OCI-LY7 (cell line): ENCODE measurements at regions not wholly inside any gene's neighbourhood (a gene's known extent, or its start where the extent isn't known, plus 50 kb on each side); places are given as distances from the start of the nearest gene placed in this dataset.

Experiments used
- EZH2phosphoT487 ChIP-seq: fragments of 200-600 bp; sonication (generic); IDR thresholded peaks from 2 replicates; pipeline ENCODE4 v1.6.1; 2018; ENCODE audit warnings: low read depth, borderline replicate concordance, mild to moderate bottlenecking, mixed run types, antibody characterized with exemption, low read length, moderate library complexity, mixed read lengths
- TF ChIP-seq, protein P1 (sequence below): fragments of 200-600 bp; sonication (generic); conservative IDR thresholded peaks from 2 replicates; pipeline ENCODE4 v1.5.1; 2014; ENCODE audit warnings: mild to moderate bottlenecking, antibody characterized with exemption, low read length, moderate library complexity, mixed read lengths

DNA sequence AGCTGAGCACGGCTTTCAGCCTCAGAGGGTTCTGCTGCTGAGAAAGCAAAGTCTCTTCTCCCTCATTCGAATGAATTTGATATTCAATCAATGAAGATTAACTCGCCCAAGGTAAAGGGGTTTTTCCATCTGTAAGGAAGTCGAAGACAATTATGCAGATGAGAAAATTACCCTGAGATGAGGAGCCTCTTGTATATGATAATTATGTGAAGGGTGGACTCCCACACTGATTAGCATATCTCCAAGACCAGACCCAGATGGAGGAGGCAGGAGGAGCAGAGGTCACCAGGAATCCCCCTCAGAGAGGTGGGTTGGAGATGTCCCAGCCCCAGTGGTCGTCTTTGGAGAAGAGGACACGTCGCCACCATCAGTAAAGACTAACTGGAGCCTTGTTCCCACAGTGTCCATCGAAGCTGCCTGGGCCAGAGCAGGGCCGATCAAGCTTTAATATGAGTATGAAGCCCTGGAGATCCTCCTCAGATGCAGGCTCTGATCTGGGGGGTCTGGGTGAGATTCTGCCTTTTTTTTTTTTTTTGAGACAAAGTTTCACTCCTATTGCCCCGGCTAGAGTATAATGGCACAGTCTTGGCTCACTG lies 61.5 kb upstream of the LHX1 start:
- TF ChIP-seq, protein P1, sequence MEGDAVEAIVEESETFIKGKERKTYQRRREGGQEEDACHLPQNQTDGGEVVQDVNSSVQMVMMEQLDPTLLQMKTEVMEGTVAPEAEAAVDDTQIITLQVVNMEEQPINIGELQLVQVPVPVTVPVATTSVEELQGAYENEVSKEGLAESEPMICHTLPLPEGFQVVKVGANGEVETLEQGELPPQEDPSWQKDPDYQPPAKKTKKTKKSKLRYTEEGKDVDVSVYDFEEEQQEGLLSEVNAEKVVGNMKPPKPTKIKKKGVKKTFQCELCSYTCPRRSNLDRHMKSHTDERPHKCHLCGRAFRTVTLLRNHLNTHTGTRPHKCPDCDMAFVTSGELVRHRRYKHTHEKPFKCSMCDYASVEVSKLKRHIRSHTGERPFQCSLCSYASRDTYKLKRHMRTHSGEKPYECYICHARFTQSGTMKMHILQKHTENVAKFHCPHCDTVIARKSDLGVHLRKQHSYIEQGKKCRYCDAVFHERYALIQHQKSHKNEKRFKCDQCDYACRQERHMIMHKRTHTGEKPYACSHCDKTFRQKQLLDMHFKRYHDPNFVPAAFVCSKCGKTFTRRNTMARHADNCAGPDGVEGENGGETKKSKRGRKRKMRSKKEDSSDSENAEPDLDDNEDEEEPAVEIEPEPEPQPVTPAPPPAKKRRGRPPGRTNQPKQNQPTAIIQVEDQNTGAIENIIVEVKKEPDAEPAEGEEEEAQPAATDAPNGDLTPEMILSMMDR: no peak
- TF ChIP-seq EZH2phosphoT487: no peak
